H54 (cell line): ENCODE measurements at regions not wholly inside any gene's neighbourhood (a gene's known extent, or its start where the extent isn't known, plus 50 kb on each side); places are given as distances from the start of the nearest gene placed in this dataset.

ENCODE experiments used
- DNase-seq: peaks from one replicate; pipeline ENCODE4 v3.0.0; 2011; ENCODE audit warnings: low spot score, mixed read lengths; ENCODE audit not compliant: insufficient read length
- FAIRE-seq: peaks from 3 replicates; lab custom pipeline; 2011; peaks lifted over from hg19 to GRCh38; lab: Jason Lieb, UNC
- POLR2A ChIP-seq: IDR thresholded peaks from 2 replicates; pipeline ENCODE4 v1.6.1; 2011; ENCODE audit warnings: low read depth, mild to moderate bottlenecking, low read length

GRCh38 chr5:126220725-126221124, 202.5 kb upstream of the GRAMD2B start:
- no peak for TF ChIP-seq POLR2A
- DNase-seq (no peak), FAIRE-seq (no peak)

DNA sequence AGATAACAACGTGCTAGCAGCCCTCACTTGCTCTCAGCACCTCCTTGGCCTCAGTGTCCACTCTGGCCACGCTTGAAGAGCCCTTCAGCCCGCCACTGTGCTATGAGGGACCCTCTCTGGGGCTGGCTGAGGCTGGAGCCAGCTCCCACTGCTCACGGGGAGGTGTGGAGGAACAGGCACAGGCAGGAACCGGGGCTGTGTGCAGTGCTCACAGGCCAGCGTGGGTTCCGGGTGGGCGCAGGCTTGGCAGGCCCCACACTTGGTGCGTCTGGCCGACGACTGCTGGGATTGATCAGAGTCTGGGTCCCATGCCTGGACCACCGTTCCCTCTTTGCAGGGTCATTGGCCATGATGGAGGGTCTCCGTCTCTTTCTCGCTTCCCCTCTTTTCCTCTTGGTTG, 194.3 kb upstream of the GRAMD2B start:
- no peak for TF ChIP-seq POLR2A
- DNase-seq (no peak), FAIRE-seq (no peak)

DNA sequence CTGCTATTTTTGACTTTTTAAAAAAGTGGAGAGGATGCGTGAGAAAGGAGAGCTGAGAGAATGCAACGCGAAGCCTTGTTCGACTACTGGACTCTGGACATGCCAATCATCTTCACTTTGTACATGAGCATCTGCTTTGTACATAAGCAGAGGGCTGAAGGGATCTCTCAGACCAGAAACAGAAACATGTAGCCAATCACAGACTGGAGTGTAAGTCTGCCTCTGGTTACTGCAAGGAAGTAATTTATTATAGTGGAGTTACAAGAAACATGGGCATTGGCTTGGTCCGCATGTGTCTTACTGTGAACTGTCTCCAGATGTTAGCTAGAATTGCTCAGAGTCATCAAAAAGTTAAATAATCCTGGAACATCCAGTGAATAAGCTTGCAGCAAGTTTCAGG, 190.0 kb upstream of the GRAMD2B start:
- FAIRE-seq (no peak), DNase-seq (no peak)
- no peak for TF ChIP-seq POLR2A

- DNase-seq (peak; percentile 14), FAIRE-seq (peak; percentile 93)
- no peak for TF ChIP-seq POLR2A
Observed at GRCh38 chr5:126234563-126235195, 188.5 kb upstream of the GRAMD2B start.

- TF ChIP-seq POLR2A, result no peak
- FAIRE-seq (no peak), DNase-seq (no peak)
Observed at GRCh38 chr5:126235628-126236027, 187.6 kb upstream of the GRAMD2B start.

DNA sequence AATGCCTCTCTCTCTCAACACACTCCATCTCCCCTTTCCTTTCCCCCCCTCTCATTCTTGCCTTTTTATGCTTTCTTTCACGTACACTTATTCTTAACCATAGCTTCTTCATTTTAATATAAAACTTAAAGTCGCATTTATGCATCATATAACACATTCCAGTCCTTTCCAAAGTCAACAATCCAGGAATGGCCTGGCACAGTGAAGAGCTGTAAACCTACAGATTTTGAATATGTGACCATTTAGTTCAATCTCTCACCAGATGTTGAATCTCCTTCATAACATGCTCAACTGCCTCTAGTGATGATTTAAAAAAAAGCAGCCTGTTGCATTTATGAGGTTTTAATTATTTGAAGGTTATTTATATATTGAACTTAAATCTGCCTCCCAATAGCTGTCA, 186.2 kb upstream of the GRAMD2B start:
- no peak for TF ChIP-seq POLR2A
- DNase-seq (no peak), FAIRE-seq (no peak)

GRCh38 chr5:126248611-126249010, 174.6 kb upstream of the GRAMD2B start:
- DNase-seq, result no peak
- no peak for FAIRE-seq
- TF ChIP-seq POLR2A, result no peak

GRCh38 chr5:126251024-126251423, 172.2 kb upstream of the GRAMD2B start:
- FAIRE-seq (no peak), DNase-seq (no peak)
- no peak for TF ChIP-seq POLR2A

GRCh38 chr5:126253406-126253805, 169.8 kb upstream of the GRAMD2B start:
- DNase-seq (no peak), FAIRE-seq (no peak)
- TF ChIP-seq POLR2A, result no peak

DNA sequence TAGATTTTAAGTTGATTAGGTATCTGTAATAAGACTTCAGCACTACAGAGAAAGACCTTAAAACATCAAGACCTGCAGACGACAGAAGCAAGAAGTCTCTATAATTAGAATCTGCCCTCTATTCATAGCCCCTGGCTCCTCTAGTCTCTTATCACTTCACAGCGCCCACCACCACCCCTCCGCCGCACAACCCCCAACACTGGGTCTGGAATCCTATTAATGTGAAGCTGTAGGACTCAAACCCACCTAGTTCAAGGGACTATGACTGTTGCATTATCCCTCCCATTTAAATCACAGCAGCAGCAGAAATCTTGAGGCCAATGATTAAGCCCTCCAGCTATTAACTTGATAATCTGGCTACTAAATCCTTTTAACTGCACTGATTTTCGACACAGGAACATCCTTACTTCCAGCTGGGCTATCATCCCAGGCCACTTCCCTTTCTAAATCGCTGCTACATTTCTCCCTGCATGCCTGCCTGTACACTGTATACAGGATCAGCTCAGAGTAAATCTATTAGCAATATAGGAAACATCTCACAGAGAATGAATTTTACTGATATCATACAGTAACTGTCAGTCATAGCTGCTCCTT, 159.5 kb upstream of the GRAMD2B start:
- DNase-seq, result no peak
- no peak for FAIRE-seq
- TF ChIP-seq POLR2A, result no peak

DNA sequence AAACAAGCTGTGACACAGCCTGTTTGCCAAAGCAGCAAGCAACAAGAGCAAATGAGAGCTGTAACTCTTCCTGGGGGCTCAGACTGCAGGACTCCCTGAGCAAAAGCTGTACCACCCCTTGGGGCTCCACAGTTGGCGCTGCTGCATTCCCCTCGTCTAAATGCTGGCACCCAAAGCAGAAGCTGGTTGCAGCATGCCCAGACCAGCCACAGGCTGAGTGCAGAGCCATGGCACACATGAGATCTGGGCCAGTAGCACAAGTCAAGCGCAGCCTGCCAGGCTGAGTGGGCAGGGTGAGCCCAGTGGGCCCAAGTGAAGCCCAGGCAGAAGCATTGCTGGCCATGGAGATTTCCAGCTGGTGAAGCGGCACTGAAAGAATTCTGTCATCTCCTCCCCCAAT, 157.3 kb upstream of the GRAMD2B start:
- TF ChIP-seq POLR2A, result no peak
- DNase-seq (no peak), FAIRE-seq (no peak)

DNA sequence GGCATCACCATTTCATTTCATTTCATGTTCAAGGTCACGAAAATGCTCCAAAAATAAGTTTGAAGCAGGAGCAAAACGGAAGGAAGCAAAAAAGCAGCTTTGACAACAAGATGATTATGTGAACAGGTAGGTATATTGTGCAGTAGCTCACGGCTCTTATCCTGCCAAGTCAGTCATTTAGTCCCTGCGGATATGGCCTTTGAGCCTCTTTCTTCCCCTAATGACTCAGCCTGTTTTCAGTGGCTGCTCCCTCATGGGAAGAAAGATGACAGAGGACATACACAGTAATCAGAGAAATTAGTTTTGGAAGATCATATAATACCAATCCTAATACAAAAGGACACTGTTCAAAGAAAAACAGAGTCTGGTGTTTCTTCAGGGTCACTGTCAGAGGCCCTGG, 155.8 kb upstream of the GRAMD2B start:
- DNase-seq, result no peak
- FAIRE-seq, result no peak
- TF ChIP-seq POLR2A, result no peak

DNA sequence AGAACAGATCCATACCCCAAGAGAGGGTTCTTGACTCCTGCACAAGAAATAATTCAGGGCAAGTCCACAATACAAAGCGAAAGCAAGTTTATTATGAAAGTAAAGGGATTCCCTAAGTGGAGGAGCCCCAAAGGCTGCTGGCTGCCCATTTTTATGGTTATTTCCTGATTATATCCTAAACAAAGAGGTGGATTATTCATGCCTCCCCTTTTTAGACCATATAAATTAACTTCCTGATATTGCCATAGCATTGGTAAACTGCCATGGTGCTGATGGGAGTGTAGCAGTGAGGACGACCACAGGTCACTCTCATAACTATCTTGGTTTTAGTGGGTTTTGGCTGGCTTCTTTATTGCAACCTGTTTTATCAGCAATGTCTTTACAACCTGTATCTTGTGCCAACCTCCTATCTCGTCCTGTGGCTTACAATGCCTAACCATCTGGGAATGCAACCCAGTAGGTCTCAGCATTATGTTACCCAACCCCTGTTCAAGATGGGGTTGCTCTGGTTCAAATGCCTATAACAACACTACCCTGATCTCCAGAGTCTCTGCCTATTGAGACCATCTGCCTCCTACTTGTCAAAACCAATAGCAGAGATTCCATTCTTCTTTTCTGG, 154.4 kb upstream of the GRAMD2B start:
- FAIRE-seq (no peak), DNase-seq (no peak)
- TF ChIP-seq POLR2A, result no peak

DNA sequence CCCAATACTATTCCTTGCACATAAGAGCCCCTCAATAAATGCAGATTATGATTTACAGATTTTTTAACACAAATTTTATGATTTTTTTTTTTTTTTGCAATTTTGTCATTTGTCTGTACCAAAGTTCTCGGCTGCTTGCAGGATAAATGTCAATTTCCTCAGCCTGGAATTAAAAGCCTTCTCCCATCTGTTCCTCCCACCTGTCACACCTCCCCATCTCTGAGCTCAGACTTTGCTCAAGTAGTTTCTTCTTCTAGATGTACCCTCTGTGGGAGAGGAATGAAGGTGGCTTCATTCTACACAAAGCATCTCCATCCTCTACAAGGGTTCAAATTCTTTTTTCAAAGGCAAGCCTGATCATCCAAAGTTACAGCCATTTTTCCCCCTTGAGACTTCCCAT, 153.7 kb upstream of the GRAMD2B start:
- DNase-seq (no peak), FAIRE-seq (no peak)
- no peak for TF ChIP-seq POLR2A

- FAIRE-seq (no peak), DNase-seq (no peak)
- TF ChIP-seq POLR2A, result no peak
Observed at GRCh38 chr5:126271141-126271540, 152.1 kb upstream of the GRAMD2B start.
